Glutamatergic neuron (in vitro differentiated cells): ENCODE measurements at regions not wholly inside any gene's neighbourhood (a gene's known extent, or its start where the extent isn't known, plus 50 kb on each side); places are given as distances from the start of the nearest gene placed in this dataset.

Source experiments
- DNase-seq: peaks from one replicate; pipeline ENCODE4 v3.0.0; 2022
- H3K27ac Mint-ChIP-seq: one replicate; pipeline ENCODE4 v1.8.0; 2020; ENCODE audit warnings: mild to moderate bottlenecking, mixed read lengths, inconsistent platforms; ENCODE audit not compliant: unreplicated experiment
- H3K27me3 Mint-ChIP-seq: one replicate; pipeline ENCODE4 v1.8.0; 2020; ENCODE audit warnings: mild to moderate bottlenecking, moderate library complexity, mixed read lengths, inconsistent platforms; ENCODE audit not compliant: unreplicated experiment
- H3K36me3 Mint-ChIP-seq: one replicate; pipeline ENCODE4 v1.8.0; 2020; ENCODE audit warnings: mild to moderate bottlenecking, mixed read lengths, inconsistent platforms; ENCODE audit not compliant: unreplicated experiment
- H3K4me1 Mint-ChIP-seq: one replicate; pipeline ENCODE4 v1.8.0; 2020; ENCODE audit warnings: mild to moderate bottlenecking, low read depth, mixed read lengths, inconsistent platforms; ENCODE audit not compliant: unreplicated experiment
- H3K4me3 Mint-ChIP-seq: one replicate; pipeline ENCODE4 v1.8.0; 2020; ENCODE audit warnings: mild to moderate bottlenecking, mixed read lengths, inconsistent platforms; ENCODE audit not compliant: unreplicated experiment
- H3K9me3 Mint-ChIP-seq: one replicate; pipeline ENCODE4 v1.8.0; 2020; ENCODE audit warnings: mild to moderate bottlenecking, moderate library complexity, mixed read lengths, inconsistent platforms; ENCODE audit not compliant: unreplicated experiment
- TF ChIP-seq, protein P1 (sequence below): fragments of 200-600 bp; sonication (generic); IDR thresholded peaks from one replicate; pipeline ENCODE4 v1.5.0; 2021; ENCODE audit not compliant: partially characterized antibody, unreplicated experiment

DNA sequence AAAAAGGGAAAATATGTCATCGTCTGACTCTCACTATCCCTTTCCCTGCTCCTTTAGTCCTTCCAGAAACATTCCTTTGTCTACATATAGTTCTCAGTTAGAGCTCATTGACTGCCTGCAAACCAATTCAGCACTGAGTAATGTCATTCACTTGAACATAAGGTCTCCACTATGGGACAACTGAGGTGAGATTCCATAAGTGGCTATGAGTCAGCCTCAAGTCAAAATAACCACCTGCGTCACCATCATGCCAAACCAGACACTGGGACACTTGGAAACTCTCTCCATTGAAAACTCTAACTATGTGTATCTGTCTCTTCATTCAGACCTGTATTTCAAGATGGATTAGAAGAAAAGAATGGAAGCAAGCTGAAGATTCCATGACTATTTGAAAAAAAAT is 878.0 kb upstream of the PIK3C3 start:
- Mint-ChIP-seq H3K4me1 (no peaks in the 10 kb centered on the region), H3K27ac (no peak overlapping the region), H3K4me3 (no peak overlapping the region), H3K27me3 (no peaks in the 10 kb centered on the region), H3K36me3 (no peaks in the 10 kb centered on the region), H3K9me3 (no peaks in the 10 kb centered on the region)
- no peak for DNase-seq
- TF ChIP-seq, protein P1, sequence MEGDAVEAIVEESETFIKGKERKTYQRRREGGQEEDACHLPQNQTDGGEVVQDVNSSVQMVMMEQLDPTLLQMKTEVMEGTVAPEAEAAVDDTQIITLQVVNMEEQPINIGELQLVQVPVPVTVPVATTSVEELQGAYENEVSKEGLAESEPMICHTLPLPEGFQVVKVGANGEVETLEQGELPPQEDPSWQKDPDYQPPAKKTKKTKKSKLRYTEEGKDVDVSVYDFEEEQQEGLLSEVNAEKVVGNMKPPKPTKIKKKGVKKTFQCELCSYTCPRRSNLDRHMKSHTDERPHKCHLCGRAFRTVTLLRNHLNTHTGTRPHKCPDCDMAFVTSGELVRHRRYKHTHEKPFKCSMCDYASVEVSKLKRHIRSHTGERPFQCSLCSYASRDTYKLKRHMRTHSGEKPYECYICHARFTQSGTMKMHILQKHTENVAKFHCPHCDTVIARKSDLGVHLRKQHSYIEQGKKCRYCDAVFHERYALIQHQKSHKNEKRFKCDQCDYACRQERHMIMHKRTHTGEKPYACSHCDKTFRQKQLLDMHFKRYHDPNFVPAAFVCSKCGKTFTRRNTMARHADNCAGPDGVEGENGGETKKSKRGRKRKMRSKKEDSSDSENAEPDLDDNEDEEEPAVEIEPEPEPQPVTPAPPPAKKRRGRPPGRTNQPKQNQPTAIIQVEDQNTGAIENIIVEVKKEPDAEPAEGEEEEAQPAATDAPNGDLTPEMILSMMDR, result no peak

DNA sequence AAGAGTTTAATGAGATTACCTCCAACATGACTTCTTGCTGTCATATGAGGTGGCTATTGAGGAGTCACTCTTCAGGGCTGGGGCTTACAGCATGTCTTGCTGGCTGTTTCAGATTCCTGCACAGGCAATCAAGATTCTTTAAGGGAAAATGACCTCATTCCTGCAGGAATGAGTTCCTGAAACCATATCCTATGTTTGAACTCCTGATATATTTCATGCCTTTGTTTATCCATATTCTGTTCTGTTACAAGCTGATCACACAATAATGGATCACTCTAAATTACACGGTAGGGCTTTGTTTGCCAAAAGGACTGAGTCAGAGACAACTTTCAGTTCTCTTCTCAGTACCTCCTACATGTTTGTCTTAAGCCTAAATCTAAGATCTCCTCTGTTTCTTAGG is 879.8 kb upstream of the PIK3C3 start:
- H3K9me3 Mint-ChIP-seq, result no peaks in the 10 kb centered on the region
- no peak overlapping the region for H3K4me3 Mint-ChIP-seq
- no peak for DNase-seq
- no peaks in the 10 kb centered on the region for H3K36me3 Mint-ChIP-seq
- H3K4me1 Mint-ChIP-seq, result no peaks in the 10 kb centered on the region
- TF ChIP-seq, protein P1, result no peak
- H3K27me3 Mint-ChIP-seq, result no peaks in the 10 kb centered on the region
- H3K27ac Mint-ChIP-seq, result no peak overlapping the region

- TF ChIP-seq, protein P1, result no peak
- no peaks in the 10 kb centered on the region for H3K4me1 Mint-ChIP-seq
- H3K36me3 Mint-ChIP-seq, result no peaks in the 10 kb centered on the region
- H3K27ac Mint-ChIP-seq, result no peak overlapping the region
- no peak for DNase-seq
- H3K9me3 Mint-ChIP-seq, result no peaks in the 10 kb centered on the region
- H3K27me3 Mint-ChIP-seq, result no peaks in the 10 kb centered on the region
- no peak overlapping the region for H3K4me3 Mint-ChIP-seq
Observed at GRCh38 chr18:41073372-41073954, 881.6 kb upstream of the PIK3C3 start.

- Mint-ChIP-seq H3K4me1 (no peaks in the 10 kb centered on the region), H3K9me3 (no peaks in the 10 kb centered on the region), H3K36me3 (no peaks in the 10 kb centered on the region), H3K4me3 (no peak overlapping the region), H3K27ac (no peak overlapping the region), H3K27me3 (no peaks in the 10 kb centered on the region)
- no peak for DNase-seq
- TF ChIP-seq, protein P1, result no peak
Observed at GRCh38 chr18:41072946-41073345, 882.1 kb upstream of the PIK3C3 start.

DNA sequence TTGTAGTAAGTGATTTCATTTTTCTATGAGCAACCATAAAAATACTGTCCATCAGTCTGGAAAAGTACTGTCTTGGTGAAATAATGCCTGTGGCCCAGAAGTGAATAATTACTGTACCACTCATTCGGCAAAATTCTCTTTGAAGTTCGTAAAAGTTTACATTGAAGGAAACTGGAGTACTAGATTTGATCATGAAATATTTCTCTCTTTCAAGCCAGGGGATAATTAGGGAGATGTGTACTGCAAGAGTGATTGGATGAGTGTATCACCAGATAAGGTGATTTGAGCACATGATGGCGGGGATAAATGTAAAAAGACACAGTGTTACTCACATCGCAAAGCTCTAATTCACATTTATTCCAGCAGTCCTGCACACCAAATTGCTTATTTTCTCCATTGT is 883.2 kb upstream of the PIK3C3 start:
- no peaks in the 10 kb centered on the region for H3K36me3 Mint-ChIP-seq
- TF ChIP-seq, protein P1, result no peak
- H3K9me3 Mint-ChIP-seq, result no peaks in the 10 kb centered on the region
- no peaks in the 10 kb centered on the region for H3K4me1 Mint-ChIP-seq
- no peak overlapping the region for H3K27ac Mint-ChIP-seq
- H3K27me3 Mint-ChIP-seq, result no peaks in the 10 kb centered on the region
- no peak overlapping the region for H3K4me3 Mint-ChIP-seq
- no peak for DNase-seq
